Gastrocnemius medialis (tissue), 4 donors: ENCODE measurements at regions not wholly inside any gene's neighbourhood (a gene's known extent, or its start where the extent isn't known, plus 50 kb on each side); places are given as distances from the start of the nearest gene placed in this dataset.

Source experiments
- ATAC-seq, 2 donors: fragments of 150-250 bp; one replicate each; pipeline ENCODE4 v1.9.1; 2016
- DNase-seq, 2 donors: peaks; one replicate each; pipeline ENCODE4 v3.0.0-alpha.2; 2019
- H3K27ac ChIP-seq, 4 donors: fragments of 200-600 bp; sonication (generic); 1 replicate in 1 of 4; 2 replicates in 3 of 4; pipeline ENCODE4 v1.5.1; 2016 to 2018; ENCODE audit warnings: mild to moderate bottlenecking in 2 of 4, moderate library complexity in 1 of 4
- H3K27me3 ChIP-seq, 3 donors: fragments of 200-600 bp; sonication (generic) in 2 of 3; 1 replicate in 1 of 3; 2 replicates in 2 of 3; pipeline versions ENCODE4 v1.5.1 to v1.6.0; 2016 to 2019; ENCODE audit warnings: mild to moderate bottlenecking in 1 of 3, moderate library complexity in 1 of 3
- H3K36me3 ChIP-seq, 2 donors: fragments of 200-600 bp; sonication (generic) in 1 of 2; one replicate each; pipeline ENCODE4 v1.5.1; 2017 to 2018
- H3K4me1 ChIP-seq, 2 donors: fragments of 200-600 bp; sonication (generic) in 1 of 2; one replicate each; pipeline ENCODE4 v1.5.1; 2016 to 2017; ENCODE audit warnings: mild to moderate bottlenecking in 2 of 2
- H3K4me3 ChIP-seq, 4 donors: fragments of 200-600 bp; sonication (generic) in 3 of 4; 1 replicate in 1 of 4; 2 replicates in 3 of 4; pipeline ENCODE4 v1.5.1; 2016 to 2019; ENCODE audit warnings: mild to moderate bottlenecking in 2 of 4
- H3K9me3 ChIP-seq, 3 donors: fragments of 200-600 bp; sonication (generic) in 2 of 3; 1 replicate in 1 of 3; 2 replicates in 2 of 3; pipeline ENCODE4 v1.5.1; 2016 to 2019
- CTCF ChIP-seq, 5 experiments: fragments of 450-650 bp in 3 of 5; fragments of 200-600 bp in 2 of 5; sonication (generic) in 2 of 5; IDR thresholded peaks in 4 of 5; conservative IDR thresholded peaks in 1 of 5; 1 replicate in 4 of 5; 2 replicates in 1 of 5; pipeline ENCODE4 v1.5.1; 2016 to 2019; ENCODE audit warnings: antibody characterized with exemption in 5 of 5, mild to moderate bottlenecking in 3 of 5, moderate library complexity in 3 of 5
- POLR2A ChIP-seq, 2 donors: fragments of 450-650 bp; IDR thresholded peaks; one replicate each; pipeline ENCODE4 v1.6.1; 2017; ENCODE audit warnings: antibody characterized with exemption in 2 of 2, mild to moderate bottlenecking in 2 of 2, moderate library complexity in 2 of 2
- in situ Hi-C, 4 donors: fragments of 200-750 bp; cut with MboI; loops; one replicate each; pipeline versions ENCODE4 v1.15.0 to v1.8.0; 2017; ENCODE audit warnings: low sequenced_read_pairs in 4 of 4
- intact Hi-C: fragments of 100-400 bp; cut with DNase I; formaldehyde crosslinking; loops from one replicate; pipeline ENCODE4 v1.15.1; 2023; ENCODE audit warnings: low total_unique reads

GRCh38 chr6:68575765-68576439 is 59.2 kb upstream of the ADGRB3 start:
- in situ Hi-C loops (no loop called here), intact Hi-C loops (no loop called here)
- DNase-seq (no peak), ATAC-seq (no peak)
- Histone ChIP-seq H3K36me3 (no peaks in the 10 kb centered on the region), H3K27ac (no peak overlapping the region), H3K27me3 (no peaks in the 10 kb centered on the region), H3K4me1 (no peaks in the 10 kb centered on the region), H3K9me3 (no peaks in the 10 kb centered on the region), H3K4me3 (no peak overlapping the region)
- TF ChIP-seq POLR2A (IDR thresholded peaks at IDR 0.05) = no peak
- TF ChIP-seq CTCF (IDR thresholded peaks at IDR 0.05 in 4 of 5, conservative IDR thresholded peaks at IDR 0.05 in 1 of 5) = no peak

- TF ChIP-seq POLR2A (IDR thresholded peaks at IDR 0.05) (no peak), CTCF (IDR thresholded peaks at IDR 0.05 in 4 of 5, conservative IDR thresholded peaks at IDR 0.05 in 1 of 5) (no peak)
- H3K27ac ChIP-seq = no peak overlapping the region
- H3K27me3 ChIP-seq = no peaks in the 10 kb centered on the region
- no peaks in the 10 kb centered on the region for H3K9me3 ChIP-seq
- no peaks in the 10 kb centered on the region for H3K4me1 ChIP-seq
- H3K4me3 ChIP-seq = no peak overlapping the region
- ATAC-seq = no peak
- no peak for DNase-seq
- intact Hi-C loops (no loop called here), in situ Hi-C loops (no loop called here)
- no peaks in the 10 kb centered on the region for H3K36me3 ChIP-seq
These were observed 62.1 kb upstream of the ADGRB3 start for GRCh38 chr6:68572975-68573374.

- no peak overlapping the region for H3K4me3 ChIP-seq
- no peak for ATAC-seq
- no peak for DNase-seq
- H3K9me3 ChIP-seq = no peaks in the 10 kb centered on the region
- H3K4me1 ChIP-seq = no peaks in the 10 kb centered on the region
- no peaks in the 10 kb centered on the region for H3K36me3 ChIP-seq
- no peak overlapping the region for H3K27ac ChIP-seq
- TF ChIP-seq POLR2A (IDR thresholded peaks at IDR 0.05) (no peak), CTCF (IDR thresholded peaks at IDR 0.05 in 4 of 5, conservative IDR thresholded peaks at IDR 0.05 in 1 of 5) (peak in 1 of 5 experiments; percentile 19)
- in situ Hi-C loops = no loop called here
- intact Hi-C loops = no loop called here
- H3K27me3 ChIP-seq = no peaks in the 10 kb centered on the region
These were observed 62.6 kb upstream of the ADGRB3 start for GRCh38 chr6:68572525-68572924.

GRCh38 chr6:68559716-68560115 is 75.4 kb upstream of the ADGRB3 start:
- intact Hi-C loops = no loop called here
- TF ChIP-seq CTCF (IDR thresholded peaks at IDR 0.05 in 4 of 5, conservative IDR thresholded peaks at IDR 0.05 in 1 of 5) (no peak), POLR2A (IDR thresholded peaks at IDR 0.05) (no peak)
- no peak for ATAC-seq

GRCh38 chr6:68559070-68559469 is 76.0 kb upstream of the ADGRB3 start:
- ATAC-seq (no peak), DNase-seq (no peak)
- in situ Hi-C loops (no loop called here), intact Hi-C loops (no loop called here)
- Histone ChIP-seq H3K27ac (no peak overlapping the region), H3K4me1 (no peaks in the 10 kb centered on the region), H3K4me3 (no peak overlapping the region), H3K9me3 (no peaks in the 10 kb centered on the region), H3K36me3 (no peaks in the 10 kb centered on the region), H3K27me3 (no peaks in the 10 kb centered on the region)
- TF ChIP-seq POLR2A (IDR thresholded peaks at IDR 0.05) (no peak), CTCF (IDR thresholded peaks at IDR 0.05 in 4 of 5, conservative IDR thresholded peaks at IDR 0.05 in 1 of 5) (no peak)

More at GRCh38 chr6:68559716-68560115, 75.4 kb upstream of the ADGRB3 start:
- Histone ChIP-seq H3K36me3 (no peaks in the 10 kb centered on the region), H3K9me3 (no peaks in the 10 kb centered on the region), H3K4me1 (no peaks in the 10 kb centered on the region), H3K4me3 (no peak overlapping the region), H3K27me3 (no peaks in the 10 kb centered on the region), H3K27ac (no peak overlapping the region)
- in situ Hi-C loops = no loop called here
- no peak for DNase-seq
